NCI-H1092 (cell line): ENCODE measurements at regions not wholly inside any gene's neighbourhood (a gene's known extent, or its start where the extent isn't known, plus 50 kb on each side); places are given as distances from the start of the nearest gene placed in this dataset.
"Not testable (repeated sequence)": the region's sequence is repeated elsewhere in the genome, so short reads cannot be mapped to it uniquely, and the experiment has no call there.

Experiments used
- DNase-seq: peaks from one replicate; lab custom pipeline; 2025; lab: John Stamatoyannopoulos, UW

DNA sequence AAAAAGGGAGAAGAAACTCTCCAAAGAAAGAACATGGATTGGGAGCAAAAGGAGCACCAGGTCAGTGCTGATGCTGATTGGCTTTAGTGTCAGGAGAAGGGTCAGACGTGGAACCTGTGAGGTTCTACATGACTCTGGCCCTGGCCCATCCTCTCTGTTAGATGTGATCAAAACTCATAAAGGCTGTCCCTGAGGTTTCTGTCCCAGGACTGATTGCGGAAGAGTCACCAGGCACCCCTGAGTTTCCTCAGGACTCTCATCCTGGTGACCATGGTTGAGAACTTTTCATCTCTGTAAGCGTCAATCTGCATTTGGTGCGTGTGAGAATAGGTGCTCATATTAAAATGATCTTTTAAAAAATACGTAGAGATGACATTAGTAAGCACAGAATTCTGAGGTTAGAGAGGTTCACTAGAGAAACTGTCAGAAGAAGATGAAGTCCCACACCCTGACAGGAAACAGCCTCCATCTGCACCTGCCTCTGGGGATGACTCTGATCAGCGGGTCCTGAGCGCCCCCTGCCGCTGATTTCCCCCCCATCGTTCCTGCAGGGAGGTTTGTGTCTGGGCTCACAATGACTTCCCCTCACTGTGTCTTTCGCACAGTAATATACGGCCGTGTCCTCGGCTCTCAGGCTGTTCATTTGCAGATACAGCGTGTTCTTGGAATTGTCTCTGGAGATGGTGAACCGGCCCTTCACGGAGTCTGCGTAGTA, 741.8 kb downstream of the TMEM121 start:
- DNase-seq, result no peak

DNA sequence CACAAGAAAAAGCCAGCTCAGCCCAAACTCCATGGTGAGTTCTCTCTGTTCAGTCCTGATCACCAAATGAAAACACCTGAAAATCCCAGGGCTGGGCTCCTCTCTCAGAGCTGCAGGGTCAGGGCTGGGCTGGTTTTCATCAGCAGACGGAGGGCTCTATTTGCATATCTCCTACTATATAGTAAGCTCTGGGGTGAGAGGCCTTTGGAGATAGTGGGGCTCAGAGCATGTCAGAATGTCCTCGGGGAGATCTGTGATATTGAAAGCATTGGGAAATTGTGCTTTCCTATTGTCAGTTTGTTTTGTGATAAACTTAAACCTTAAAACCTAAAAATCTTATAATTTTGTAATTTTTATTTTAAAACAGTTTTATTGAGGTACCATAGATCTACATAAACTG, 742.6 kb downstream of the TMEM121 start:
- DNase-seq, result no peak

DNA sequence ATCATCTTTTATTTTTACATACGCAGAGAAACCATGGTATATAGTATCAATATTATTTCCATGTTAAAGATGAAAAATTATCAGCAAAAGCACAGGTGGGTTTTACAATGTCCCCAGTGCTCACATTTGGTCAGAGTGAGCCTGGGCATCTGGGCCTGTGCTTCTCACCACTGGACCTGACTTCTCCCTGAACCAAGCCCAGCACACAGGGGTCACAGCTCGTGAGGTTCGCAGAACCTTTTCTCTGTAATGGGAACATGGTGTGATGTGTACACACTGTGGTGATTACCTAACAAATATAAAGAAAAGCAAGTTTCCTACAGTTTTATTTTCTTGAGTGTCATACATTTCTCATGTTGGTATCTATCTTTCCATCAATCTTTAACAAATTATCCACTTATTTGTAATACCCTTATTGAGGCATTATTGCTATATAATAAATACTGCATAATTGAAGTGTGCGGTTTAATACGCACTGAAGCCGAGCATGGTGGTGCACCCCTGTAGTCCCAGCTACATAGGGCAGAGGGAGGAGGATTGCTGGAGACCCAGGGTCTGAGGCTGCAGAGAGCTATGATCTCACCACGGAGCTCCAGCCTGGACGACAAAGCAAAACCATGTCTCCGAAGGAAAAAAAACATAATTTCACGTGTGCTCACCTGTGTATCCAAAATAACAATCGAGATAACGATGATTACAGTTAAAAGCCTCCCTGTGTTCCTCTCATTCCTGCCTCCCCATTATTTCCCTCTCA, 743.2 kb downstream of the TMEM121 start:
- no peak for DNase-seq

DNA sequence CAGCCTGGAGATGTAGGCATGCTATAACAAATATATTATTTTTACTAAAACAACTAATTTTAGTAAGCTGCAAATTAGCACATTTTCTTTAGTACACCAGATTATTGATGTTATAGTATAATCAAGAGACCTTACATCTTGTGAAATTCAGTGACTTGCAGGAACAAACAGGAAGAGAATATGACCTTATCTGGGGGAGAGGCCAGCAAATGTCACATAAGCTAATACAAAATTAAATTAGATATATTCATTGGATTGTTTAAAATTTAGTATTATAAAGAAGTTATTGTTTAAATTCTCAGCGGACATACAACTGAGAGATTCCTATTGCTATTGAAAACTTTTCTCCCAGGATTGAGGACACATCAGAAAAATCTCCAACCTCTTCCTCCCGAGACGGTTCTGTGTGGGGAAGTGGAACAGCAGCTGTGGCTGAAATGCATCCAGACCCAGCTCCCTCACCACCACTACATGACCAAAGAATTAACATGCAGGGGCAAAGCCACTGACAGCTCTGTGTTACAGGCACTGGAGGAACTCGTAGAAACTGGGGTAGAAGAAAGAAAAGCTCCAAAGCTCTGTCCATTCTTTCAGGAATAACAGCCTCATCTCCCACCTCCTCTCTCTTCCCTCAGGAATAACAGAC, 744.2 kb downstream of the TMEM121 start:
- not testable (repeated sequence) for DNase-seq

DNA sequence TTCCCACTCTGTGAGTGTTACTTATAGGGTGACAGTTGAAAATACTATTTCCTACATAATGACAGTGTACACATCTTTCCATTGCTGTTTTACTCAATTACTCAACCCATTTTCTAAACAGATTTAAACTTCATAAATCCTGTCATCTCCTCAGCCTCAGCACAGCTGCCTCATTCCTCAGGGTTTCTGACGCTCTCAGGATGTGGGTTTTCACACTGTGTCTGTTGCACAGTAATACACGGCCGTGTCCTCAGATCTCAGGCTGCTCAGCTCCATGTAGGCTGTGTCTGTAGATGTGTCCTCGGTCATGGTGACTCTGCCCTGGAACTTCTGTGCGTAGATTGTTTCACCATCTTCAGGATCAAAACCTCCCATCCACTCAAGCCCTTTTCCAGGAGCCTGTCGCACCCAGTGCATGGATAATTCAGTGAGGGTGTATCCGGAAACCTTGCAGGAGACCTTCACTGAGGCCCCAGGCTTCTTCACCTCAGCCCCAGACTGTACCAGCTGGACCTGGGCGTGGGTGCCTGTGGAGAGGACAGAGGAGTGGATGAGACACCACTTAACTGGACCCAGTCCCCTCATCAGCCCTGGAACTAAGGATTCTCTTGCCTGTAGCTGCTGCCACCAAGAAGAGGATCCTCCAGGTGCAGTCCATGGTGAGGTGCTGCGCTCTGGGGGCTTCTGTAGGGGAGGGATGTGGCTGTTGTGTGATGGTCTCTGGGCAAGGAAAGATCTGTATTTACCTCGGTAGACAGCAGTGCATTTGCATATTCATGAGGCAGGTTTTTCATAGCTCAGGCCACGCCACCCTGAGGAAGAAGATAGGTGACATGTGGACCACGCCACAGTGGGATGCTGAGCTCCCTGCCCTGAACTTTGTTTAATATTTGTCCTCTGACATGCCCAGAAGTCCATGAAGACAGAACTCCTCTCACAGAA, 750.2 kb downstream of the TMEM121 start:
- DNase-seq, result no peak

DNA sequence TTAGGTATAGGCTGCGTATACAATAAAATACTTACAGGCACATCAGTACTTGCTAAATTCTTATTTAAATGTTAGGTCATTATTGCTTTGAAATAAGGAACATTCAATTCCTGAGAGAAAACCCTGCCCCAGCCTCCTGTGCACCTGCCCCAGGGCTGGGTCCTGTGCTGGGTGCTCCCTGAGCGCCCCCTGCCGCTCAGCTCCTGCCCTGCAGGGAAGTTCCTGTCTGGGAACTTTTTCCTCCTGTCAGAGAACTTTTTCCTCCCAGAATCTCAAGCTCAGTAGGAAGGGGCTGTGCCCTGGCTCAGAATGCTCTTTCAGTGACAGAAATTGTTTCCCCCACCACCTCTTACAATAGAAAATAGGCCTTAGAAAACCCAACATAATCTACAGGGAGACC, 751.1 kb downstream of the TMEM121 start:
- DNase-seq, result no peak

DNA sequence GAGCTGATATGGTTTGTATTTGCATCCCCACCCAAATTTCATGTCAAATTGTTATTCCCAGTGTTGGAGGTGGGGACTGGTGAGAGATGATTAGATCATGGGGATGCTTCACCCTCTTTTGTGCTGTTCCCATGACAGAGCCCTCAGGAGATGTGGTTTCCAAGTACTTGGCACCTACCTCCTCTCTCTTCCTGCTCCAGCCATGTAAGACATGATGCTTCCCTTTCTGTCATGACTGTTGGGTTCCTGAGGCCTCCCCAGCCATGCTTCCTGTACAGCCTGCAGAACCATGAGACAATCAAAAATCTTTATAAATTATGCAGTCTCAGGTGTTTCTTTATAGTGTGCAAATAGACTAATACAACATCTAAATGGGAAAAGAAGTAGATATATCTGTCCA, 754.5 kb downstream of the TMEM121 start:
- no peak for DNase-seq

DNA sequence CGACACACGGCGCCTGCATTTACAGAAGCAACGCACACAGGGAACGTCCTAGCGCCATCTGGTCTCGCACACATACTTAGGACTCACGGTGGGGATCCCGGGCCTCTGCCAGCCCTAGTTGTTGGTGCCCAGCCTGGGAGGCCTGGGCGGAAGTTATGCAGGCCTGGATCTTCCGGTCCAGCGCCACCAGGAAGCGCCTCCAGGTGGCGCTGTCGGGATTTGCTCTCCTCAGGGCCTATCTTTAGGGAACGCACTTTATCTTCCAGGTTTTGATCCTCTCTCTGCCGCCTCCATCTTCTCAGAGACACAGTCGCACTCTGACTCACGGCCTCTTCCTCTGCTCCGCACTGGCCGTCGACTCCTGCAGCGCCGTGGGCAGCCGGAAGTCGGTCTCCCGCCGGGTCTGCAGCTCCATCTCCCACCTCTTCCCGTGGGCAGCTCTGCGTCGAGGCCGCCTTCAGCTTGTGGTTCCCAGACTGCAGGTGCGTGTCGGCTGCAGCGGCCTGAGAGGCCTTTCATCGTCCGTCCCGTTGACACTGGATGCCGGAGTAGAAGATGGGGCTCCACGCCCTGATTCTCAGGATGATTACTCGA, 760.4 kb downstream of the TMEM121 start:
- DNase-seq, result no peak

DNA sequence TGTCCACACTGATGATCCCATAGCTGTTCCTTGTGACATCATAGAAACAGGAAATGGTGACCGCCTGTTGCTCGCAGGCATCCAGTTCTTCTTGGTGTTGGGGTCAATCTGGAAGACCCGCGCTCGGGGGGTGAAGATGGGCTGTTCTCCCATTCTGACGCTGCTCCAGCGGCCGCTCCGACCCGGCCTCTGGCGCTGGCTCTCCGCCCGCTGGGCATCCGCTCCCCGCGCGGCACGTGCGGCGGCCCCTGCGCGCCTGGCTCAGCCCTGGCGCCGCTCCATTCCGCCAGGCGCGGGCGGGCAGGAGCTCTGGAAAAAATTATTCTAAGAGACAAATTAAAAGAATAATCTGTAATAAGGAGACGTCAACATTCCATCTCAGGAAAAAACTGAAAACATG, 761.1 kb downstream of the TMEM121 start:
- no peak for DNase-seq

DNA sequence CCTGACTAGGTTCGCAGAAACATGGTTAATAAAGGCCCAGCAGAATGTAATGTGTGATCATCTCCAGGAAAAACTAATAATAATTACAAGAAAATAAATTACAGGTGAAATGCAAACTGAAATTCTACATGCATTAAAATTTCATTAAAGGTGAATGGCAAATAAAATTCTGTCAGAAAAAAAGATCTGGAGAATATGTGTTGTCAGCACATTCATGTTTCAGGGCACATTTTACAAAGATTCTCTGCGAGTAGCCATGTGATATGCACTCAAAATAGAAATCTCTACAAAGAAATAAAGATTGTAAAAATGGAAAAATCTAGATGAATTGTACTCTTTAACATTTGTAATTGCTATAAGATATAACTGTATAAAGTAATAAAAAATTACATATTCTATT, 765.2 kb downstream of the TMEM121 start:
- no peak for DNase-seq

DNA sequence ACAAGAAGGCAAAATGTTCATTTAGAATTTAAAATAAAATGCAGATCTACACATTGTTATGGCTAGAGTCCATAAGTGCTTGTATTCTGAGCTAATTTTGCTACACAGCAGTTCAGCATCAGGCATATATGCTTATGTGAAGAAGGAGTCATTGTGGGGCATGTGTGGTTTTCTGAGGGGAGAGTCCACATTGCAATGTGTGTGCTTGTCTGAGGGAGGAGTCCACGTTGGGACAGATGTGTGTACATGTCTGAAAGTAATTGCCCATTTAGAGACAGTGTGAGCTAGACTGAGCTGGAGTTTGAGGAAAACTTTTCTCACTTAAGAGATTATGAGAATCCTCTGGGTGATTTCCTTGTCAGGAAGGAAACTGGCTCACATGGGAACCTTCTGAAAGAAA, 767.9 kb downstream of the TMEM121 start:
- no peak for DNase-seq

DNA sequence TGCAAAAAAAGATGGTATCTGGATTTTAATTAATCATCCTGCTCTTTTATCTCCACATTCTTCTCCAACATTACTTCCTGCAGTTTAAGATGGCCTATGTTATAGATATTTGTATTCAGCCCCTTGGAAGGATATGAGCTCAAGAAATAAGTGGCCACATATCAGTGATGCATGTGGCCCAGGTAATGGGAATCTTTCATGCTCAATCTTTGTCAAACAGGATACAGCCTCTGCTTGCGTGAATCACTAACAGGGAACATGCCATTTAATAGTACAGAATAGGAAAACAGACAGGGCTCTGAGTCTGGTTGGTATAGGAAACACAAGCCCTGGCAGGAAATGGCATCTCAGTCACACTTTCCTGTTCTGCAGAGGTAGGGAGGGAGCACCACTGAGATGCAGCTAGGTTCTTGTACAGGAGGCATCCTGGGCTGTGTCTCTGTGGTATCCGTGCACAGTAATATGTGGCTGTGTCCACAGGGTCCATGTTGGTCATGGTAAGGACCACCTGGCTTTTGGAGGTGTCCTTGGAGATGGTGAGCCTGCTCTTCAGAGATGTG, 774.6 kb downstream of the TMEM121 start:
- DNase-seq, result not testable (repeated sequence)

DNA sequence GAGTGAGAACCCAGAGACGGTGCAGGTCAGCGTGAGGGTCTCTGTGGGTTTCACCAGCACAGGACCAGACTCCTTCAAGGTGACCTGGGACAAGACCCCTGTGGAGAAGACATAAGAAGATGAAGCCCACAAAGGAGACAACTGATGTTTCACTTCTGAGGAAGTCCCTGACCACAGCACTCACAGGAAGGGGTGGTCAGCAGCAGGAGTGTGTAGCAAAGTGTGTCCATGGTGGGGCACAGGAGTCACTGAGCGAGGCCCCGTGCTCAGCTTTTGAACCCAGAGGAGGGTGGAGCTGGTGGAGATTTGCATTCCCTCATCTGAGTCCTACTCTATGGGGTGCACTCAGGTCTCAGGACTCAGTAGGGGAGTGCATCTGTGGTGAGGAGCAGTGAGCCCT, 775.2 kb downstream of the TMEM121 start:
- DNase-seq, result not testable (repeated sequence)

DNA sequence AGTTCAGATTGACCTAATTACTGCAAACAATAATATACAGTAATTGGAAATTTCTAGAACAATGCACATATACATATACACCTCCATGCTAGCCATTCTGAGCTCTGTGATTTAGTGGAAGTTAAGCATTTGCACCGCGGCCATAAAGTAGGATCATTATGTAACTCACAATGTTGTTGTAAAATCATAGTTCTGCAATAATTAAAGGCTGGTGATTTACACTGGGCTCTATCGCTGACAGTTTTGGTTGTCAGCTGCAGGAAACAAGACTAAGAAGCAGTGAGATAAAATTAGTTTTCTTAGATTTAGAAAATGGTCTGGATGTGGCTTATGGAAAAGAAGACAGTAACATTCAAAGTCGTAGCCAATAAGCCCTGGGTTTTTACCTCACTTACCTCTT, 776.3 kb downstream of the TMEM121 start:
- DNase-seq, result no peak

DNA sequence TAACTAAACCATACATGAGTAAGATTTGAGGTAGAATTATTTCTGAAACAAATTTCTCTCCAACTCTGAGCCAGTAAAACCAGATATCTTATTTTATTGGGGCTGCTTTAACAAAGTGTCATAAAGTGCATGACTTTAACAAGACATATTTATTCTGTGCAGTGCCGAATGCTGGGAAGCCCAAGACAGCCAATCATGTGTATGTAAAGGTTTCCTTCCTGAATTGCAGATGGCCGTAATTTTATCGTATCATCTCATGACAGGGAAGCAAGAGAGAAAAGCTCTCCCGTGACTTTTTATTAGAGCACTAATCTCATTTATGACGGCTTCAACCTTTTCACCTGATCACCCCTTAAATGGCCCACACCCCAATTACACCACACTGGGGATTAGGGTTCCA, 777.9 kb downstream of the TMEM121 start:
- no peak for DNase-seq

DNA sequence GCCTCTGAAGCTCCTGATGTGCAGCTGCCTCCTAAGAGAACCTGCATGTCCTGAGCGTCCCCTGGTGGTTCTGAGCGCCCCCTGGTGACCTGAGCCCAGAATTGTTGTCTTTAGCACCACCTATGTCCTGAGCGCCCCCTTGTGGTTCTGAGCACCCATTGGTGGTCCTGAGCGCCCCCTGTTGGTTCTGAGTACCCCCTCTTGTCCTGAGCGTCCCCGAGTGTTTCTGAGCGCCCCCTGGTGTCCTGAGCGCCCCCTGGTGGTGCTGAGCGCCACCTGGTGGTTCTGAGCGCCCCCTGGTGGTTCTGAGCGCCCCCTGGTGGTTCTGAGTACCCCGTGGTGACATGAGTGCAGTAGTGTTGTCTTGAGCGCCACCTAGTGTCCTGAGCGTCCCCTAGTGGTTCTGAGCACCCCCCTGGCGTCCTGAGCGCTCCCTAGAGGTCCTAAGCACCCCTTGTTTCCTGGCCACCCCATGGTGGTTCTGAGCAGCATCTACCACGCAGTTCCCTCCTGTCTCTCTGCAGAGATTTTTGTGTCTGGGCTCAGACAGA, 782.5 kb downstream of the TMEM121 start:
- no peak for DNase-seq

DNA sequence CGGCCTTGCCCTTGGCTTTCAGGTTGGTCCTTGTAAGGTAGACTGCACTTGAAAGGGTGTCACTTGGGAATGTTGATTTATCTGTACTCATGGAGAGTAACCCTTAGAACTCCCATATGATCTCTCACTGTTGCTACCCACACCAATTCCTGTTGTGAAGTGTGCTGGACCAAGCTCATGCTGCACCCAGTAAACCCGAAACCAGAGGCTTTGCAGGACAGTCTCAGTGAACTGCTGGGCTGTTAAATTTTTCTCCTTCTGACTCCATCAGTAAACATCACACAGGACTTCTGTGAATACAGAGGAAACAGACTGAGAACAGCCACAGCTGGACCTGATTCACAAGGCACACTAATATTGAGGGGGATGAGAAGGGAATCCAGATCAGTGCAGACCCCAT, 783.0 kb downstream of the TMEM121 start:
- DNase-seq, result no peak

DNA sequence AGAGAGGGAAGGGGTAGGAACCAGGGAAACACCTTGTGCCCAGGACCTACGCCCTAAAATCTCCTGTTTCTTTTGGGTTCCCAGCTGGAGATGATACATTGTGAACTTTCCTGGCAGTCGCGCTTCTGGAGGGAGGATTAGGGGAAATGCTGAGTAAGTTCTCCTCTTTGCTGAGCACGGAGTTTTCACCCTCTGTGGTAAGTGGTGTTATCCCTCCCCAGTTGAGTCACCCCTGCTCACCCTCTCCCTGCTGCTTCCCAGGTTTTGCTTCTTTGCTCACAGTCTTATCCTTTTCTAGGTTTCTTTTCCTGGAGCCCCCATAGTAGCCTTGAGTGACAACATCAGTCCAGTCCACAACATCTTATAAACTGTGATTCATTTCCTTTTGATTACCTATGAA, 789.1 kb downstream of the TMEM121 start:
- DNase-seq, result no peak

DNA sequence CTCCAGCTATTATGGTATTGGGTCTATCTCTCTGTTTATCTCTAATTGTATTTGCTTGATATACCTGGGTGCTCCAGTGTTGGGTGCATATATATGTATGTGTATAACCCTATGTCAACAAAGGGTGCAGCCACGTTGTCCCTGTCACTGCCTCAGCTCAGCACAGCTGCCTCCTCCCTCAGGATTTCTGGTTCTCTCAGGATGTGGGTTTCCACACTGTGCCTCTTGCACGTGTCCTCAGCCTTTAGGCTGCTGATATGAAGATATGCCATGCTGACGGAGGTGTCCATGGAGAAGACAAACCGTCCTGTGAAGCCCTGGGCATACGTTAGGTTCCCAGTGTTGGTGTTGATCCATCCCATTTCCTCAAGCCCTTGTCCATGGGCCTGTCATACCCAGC, 791.2 kb downstream of the TMEM121 start:
- no peak for DNase-seq

DNA sequence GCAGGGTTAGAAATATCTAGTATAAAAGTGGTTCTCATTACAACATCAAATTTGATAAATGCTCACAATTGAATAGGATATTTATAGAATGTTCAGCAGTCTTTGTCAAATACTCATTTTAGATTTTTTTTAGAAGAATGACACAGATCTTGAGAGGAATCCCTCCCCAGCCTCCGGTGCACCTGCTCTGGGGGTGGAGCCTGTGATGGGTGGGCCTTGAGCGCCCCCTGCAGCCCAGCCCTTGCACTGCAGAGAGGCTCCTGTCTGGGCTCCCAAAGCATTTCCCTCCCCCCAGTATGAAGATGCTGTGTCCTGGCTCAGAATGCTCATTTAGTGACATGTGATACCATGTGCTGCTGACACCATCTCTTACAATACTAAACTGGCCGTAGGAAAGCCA, 792.3 kb downstream of the TMEM121 start:
- DNase-seq, result no peak

DNA sequence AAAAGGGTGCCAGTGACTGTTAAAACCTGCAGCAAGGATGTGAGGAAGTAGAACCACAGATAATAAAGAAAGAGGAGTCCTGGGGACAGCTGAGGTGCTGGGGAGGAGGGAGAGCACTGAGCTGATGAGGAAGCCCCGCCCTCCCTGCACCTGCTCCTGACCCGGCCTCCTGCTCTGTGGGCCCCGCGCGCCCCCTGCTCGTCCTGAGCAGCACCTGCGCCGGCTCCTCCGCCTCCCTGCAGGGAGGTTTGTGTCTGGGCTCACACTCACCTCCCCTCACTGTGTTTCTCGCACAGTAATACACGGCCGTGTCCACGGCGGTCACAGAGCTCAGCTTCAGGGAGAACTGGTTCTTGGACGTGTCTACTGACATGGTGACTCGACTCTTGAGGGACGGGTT, 797.6 kb downstream of the TMEM121 start:
- DNase-seq, result not testable (repeated sequence)
